Ishikawa (cell line): ENCODE measurements at regions not wholly inside any gene's neighbourhood (a gene's known extent, or its start where the extent isn't known, plus 50 kb on each side); places are given as distances from the start of the nearest gene placed in this dataset.

ENCODE experiments used
- CEBPB ChIP-seq: IDR thresholded peaks from 2 replicates; pipeline ENCODE4 v1.6.1; 2012
- CREB1 ChIP-seq: IDR thresholded peaks from 2 replicates; pipeline ENCODE4 v1.6.1; 2012; ENCODE audit warnings: low read depth
- EGR1 ChIP-seq: IDR thresholded peaks from 2 replicates; pipeline ENCODE4 v1.6.1; 2012
- EP300 ChIP-seq: IDR thresholded peaks from 2 replicates; pipeline ENCODE4 v1.6.1; 2012; ENCODE audit warnings: borderline replicate concordance
- FOXM1 ChIP-seq: IDR thresholded peaks from 2 replicates; pipeline ENCODE4 v1.6.1; 2012; ENCODE audit warnings: low read depth, borderline replicate concordance
- NFIC ChIP-seq: IDR thresholded peaks from 2 replicates; pipeline ENCODE4 v1.6.1; 2012
- RAD21 ChIP-seq: IDR thresholded peaks from 2 replicates; pipeline ENCODE4 v1.6.1; 2012; ENCODE audit warnings: low read depth
- TAF1 ChIP-seq: IDR thresholded peaks from 2 replicates; pipeline ENCODE4 v1.6.1; 2012; ENCODE audit warnings: low read depth, mild to moderate bottlenecking
- TCF12 ChIP-seq: IDR thresholded peaks from 2 replicates; pipeline ENCODE4 v1.6.1; 2012; ENCODE audit warnings: low read depth
- TEAD4 ChIP-seq: IDR thresholded peaks from 2 replicates; pipeline ENCODE4 v1.6.1; 2012
- YY1 ChIP-seq: IDR thresholded peaks from 2 replicates; pipeline ENCODE4 v1.6.1; 2012; ENCODE audit warnings: low read depth
- ZBTB7A ChIP-seq: IDR thresholded peaks from 2 replicates; pipeline ENCODE4 v1.6.1; 2012; ENCODE audit warnings: low read depth
- TF ChIP-seq, protein P1 (sequence below): IDR thresholded peaks from 2 replicates; pipeline ENCODE4 v1.6.1; 2012
- TF ChIP-seq, protein P2 (sequence below): IDR thresholded peaks from 2 replicates; pipeline ENCODE4 v1.6.1; 2012
- TF ChIP-seq, protein P3 (sequence below): IDR thresholded peaks from 2 replicates; pipeline ENCODE4 v1.6.1; 2012; ENCODE audit warnings: low read depth, mild to moderate bottlenecking

DNA sequence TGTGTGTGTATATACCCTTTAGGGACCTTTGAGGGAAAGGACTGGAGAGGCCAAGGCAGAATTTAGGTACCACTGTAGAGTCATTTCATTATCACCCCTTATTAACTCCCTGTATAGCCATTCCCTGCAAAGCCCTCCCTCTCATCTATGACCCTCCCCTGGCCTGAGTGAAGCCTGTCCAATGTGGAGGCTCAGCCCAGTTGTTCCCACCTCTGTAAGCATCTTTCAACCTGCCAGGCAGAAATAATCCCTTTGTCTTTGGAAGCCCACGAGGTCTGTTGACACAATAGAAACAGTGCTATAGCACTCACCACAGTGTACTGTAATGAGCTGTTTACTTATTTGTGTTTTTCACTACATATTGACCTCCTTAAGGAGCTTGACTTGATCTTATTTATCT, 88.5 kb upstream of the SEMA6A start:
- TF ChIP-seq NFIC (no peak), TEAD4 (no peak), ZBTB7A (no peak), FOXM1 (no peak), YY1 (no peak)
- TF ChIP-seq, protein P1, sequence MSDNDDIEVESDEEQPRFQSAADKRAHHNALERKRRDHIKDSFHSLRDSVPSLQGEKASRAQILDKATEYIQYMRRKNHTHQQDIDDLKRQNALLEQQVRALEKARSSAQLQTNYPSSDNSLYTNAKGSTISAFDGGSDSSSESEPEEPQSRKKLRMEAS, result no peak
- TF ChIP-seq, protein P2, sequence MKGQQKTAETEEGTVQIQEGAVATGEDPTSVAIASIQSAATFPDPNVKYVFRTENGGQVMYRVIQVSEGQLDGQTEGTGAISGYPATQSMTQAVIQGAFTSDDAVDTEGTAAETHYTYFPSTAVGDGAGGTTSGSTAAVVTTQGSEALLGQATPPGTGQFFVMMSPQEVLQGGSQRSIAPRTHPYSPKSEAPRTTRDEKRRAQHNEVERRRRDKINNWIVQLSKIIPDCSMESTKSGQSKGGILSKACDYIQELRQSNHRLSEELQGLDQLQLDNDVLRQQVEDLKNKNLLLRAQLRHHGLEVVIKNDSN, result no peak
- TF ChIP-seq, protein P3, sequence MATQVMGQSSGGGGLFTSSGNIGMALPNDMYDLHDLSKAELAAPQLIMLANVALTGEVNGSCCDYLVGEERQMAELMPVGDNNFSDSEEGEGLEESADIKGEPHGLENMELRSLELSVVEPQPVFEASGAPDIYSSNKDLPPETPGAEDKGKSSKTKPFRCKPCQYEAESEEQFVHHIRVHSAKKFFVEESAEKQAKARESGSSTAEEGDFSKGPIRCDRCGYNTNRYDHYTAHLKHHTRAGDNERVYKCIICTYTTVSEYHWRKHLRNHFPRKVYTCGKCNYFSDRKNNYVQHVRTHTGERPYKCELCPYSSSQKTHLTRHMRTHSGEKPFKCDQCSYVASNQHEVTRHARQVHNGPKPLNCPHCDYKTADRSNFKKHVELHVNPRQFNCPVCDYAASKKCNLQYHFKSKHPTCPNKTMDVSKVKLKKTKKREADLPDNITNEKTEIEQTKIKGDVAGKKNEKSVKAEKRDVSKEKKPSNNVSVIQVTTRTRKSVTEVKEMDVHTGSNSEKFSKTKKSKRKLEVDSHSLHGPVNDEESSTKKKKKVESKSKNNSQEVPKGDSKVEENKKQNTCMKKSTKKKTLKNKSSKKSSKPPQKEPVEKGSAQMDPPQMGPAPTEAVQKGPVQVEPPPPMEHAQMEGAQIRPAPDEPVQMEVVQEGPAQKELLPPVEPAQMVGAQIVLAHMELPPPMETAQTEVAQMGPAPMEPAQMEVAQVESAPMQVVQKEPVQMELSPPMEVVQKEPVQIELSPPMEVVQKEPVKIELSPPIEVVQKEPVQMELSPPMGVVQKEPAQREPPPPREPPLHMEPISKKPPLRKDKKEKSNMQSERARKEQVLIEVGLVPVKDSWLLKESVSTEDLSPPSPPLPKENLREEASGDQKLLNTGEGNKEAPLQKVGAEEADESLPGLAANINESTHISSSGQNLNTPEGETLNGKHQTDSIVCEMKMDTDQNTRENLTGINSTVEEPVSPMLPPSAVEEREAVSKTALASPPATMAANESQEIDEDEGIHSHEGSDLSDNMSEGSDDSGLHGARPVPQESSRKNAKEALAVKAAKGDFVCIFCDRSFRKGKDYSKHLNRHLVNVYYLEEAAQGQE, result no peak

DNA sequence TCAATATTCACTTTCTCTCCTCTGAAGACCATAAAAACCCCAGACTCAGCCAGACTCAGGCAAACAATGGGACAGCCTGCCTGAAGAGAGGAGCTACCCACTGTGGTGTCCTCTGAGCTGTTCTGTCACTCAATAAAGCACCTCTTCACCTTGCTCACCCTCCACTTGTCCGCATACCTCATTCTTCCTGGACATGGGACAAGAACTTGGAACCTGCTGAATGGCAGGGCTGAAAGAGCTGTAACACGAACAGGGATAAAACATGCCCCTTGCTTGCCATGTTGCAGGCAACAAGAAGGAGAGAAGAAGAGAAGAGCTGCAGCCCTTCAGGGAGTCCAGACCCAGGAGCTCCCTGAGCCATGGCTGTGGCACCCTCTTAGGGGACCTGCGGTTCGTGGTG, 86.8 kb upstream of the SEMA6A start:
- TF ChIP-seq, protein P1, result no peak
- no peak for TF ChIP-seq EGR1
- no peak for TF ChIP-seq TEAD4
- no peak for TF ChIP-seq TCF12
- TF ChIP-seq, protein P3, result no peak
- TF ChIP-seq CREB1, result no peak
- TF ChIP-seq TAF1, result no peak
- TF ChIP-seq FOXM1, result no peak
- TF ChIP-seq ZBTB7A, result no peak
- no peak for TF ChIP-seq CEBPB
- TF ChIP-seq YY1, result no peak
- TF ChIP-seq, protein P2, result no peak

DNA sequence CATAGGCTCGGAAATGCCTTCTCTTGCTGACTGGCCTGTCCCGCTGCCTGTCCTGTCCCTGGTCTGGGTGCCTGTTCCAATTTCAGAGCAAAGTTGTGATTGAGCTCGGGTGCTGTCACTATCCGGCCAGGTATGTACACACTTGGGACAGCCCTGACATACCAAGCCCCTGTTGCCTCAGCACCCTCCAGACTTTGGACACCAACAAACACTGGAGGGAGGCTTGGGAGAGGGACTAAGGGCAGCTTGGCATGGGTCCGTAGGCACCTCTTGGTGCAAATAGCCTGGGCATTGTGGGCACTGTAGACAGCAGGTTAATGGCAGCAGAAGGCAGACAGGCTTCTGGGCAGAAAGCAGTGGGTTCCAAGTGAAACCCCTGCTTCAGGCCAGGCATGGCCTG, 86.3 kb upstream of the SEMA6A start:
- TF ChIP-seq NFIC (no peak), EGR1 (no peak), TAF1 (no peak), ZBTB7A (no peak), CEBPB (no peak), YY1 (no peak), EP300 (no peak), TCF12 (no peak)
- TF ChIP-seq, protein P2, result no peak
- TF ChIP-seq, protein P3, result no peak

DNA sequence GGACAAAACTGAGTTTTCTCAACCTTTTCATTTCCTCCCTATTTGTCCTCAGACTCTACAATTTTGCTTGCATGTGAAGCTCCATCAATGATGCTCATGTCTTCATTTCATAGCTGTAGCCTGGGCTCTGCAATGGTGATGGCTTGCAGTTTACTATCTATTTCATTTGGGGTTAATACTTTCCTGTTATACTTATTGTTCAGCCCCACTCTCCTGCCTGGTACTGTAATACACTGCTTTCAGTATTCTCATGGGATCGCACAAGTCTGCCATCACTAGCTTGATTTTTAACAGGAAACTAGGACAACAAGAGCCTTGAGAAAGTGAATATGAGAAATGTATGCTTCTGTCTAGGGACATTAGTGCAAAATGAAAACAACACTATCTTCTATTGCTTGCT, 84.2 kb upstream of the SEMA6A start:
- TF ChIP-seq CREB1 (no peak), ZBTB7A (no peak), YY1 (no peak), TEAD4 (no peak), TCF12 (no peak), NFIC (no peak), TAF1 (no peak), RAD21 (no peak), CEBPB (no peak), FOXM1 (no peak), EP300 (no peak), EGR1 (no peak)
- TF ChIP-seq, protein P2, result no peak
- TF ChIP-seq, protein P3, result no peak
- TF ChIP-seq, protein P1, result no peak
